H1 (cell line): ENCODE measurements at regions not wholly inside any gene's neighbourhood (a gene's known extent, or its start where the extent isn't known, plus 50 kb on each side); places are given as distances from the start of the nearest gene placed in this dataset.

ENCODE experiments used
- CTCF ChIP-seq, 3 experiments: IDR thresholded peaks; 1 replicate in 2 of 3; 2 replicates in 1 of 3; pipeline versions ENCODE4 v1.5.1 to v1.6.1; 2011; ENCODE audit warnings: low read length in 3 of 3, mild to moderate bottlenecking in 3 of 3, inconsistent platforms in 2 of 3, low read depth in 1 of 3, moderate library complexity in 1 of 3; ENCODE audit not compliant: insufficient read depth in 1 of 3; ENCODE audit errors: control extremely low read depth in 1 of 3
- POLR2A ChIP-seq, 2 experiments: IDR thresholded peaks; 1 replicate in 1 of 2; 2 replicates in 1 of 2; pipeline ENCODE4 v1.6.1; 2011; ENCODE audit warnings: low read depth in 2 of 2, low read length in 2 of 2, mild to moderate bottlenecking in 2 of 2; ENCODE audit errors: control extremely low read depth in 1 of 2
- SRF ChIP-seq: IDR thresholded peaks from 2 replicates; pipeline ENCODE4 v1.6.1; 2011; ENCODE audit warnings: mild to moderate bottlenecking, low read depth, low read length, moderate library complexity
- ZNF274 ChIP-seq: IDR thresholded peaks from 2 replicates; pipeline ENCODE4 v1.7.0; 2012; ENCODE audit warnings: low read length, borderline replicate concordance; ENCODE audit errors: extremely low read depth

- TF ChIP-seq ZNF274: no peak
- no peak for TF ChIP-seq POLR2A (IDR thresholded peaks at IDR 0.05; ENCODE audit: control extremely low read depth in 1 of 2, low read depth in 2 of 2, low read length in 2 of 2)
- TF ChIP-seq SRF: no peak
- TF ChIP-seq CTCF (IDR thresholded peaks at IDR 0.05; ENCODE audit: control extremely low read depth in 1 of 3, insufficient read depth in 1 of 3, low read depth in 1 of 3, low read length in 3 of 3): no peak
These were observed 142.2 kb upstream of the GSE1 start for GRCh38 chr16:85470873-85471272.
